Thymus (tissue), 11 donors: ENCODE measurements at regions not wholly inside any gene's neighbourhood (a gene's known extent, or its start where the extent isn't known, plus 50 kb on each side); places are given as distances from the start of the nearest gene placed in this dataset.

ENCODE experiments used
- DNase-seq, 9 donors: peaks; one replicate each; pipeline ENCODE4 v3.0.0-alpha.2; 2013; ENCODE audit warnings: low spot score in 9 of 9, low read depth in 6 of 9, missing footprints in 1 of 9
- H3K27ac ChIP-seq, 2 donors: one replicate each; pipeline ENCODE4 v1.5.1; 2013; ENCODE audit warnings: control low read depth in 1 of 2, low read depth in 1 of 2, low read length in 1 of 2, mild to moderate bottlenecking in 1 of 2, moderate library complexity in 1 of 2
- H3K27me3 ChIP-seq, 2 donors: one replicate each; pipeline ENCODE4 v1.5.1; 2013; ENCODE audit warnings: low read length in 1 of 2; ENCODE audit not compliant: control insufficient read depth in 2 of 2, insufficient read depth in 1 of 2
- H3K36me3 ChIP-seq, 2 donors: one replicate each; pipeline ENCODE4 v1.5.1; 2013; ENCODE audit warnings: low read length in 1 of 2, mild to moderate bottlenecking in 1 of 2, moderate library complexity in 1 of 2; ENCODE audit not compliant: control insufficient read depth in 2 of 2, insufficient read depth in 2 of 2
- H3K4me1 ChIP-seq, 2 donors: one replicate each; pipeline ENCODE4 v1.5.1; 2013; ENCODE audit warnings: low read length in 2 of 2; ENCODE audit not compliant: control insufficient read depth in 2 of 2, insufficient read depth in 2 of 2
- H3K4me3 ChIP-seq, 2 donors: one replicate each; pipeline ENCODE4 v1.5.1; 2013; ENCODE audit warnings: low read length in 2 of 2, control low read depth in 1 of 2, mild to moderate bottlenecking in 1 of 2
- H3K9me3 ChIP-seq, 2 donors: one replicate each; pipeline ENCODE4 v1.5.1; 2013; ENCODE audit warnings: low read length in 1 of 2, mild to moderate bottlenecking in 1 of 2; ENCODE audit not compliant: control insufficient read depth in 2 of 2, insufficient read depth in 1 of 2
- WGBS: extraction: QIAGEN DNeasy Blood & Tissue Kit; methylation state at CpG from one replicate; pipeline ENCODE4 v1.1.7; 2013; 5-methylcytosine and 5-hydroxymethylcytosine counted together
- donor health status: healthy.

GRCh38 chr4:133483600-133484246 lies 334.6 kb downstream of the PCDH10 start:
- no peaks in the 10 kb centered on the region for H3K27me3 ChIP-seq
- no peaks in the 10 kb centered on the region for H3K4me1 ChIP-seq
- H3K9me3 ChIP-seq: no peaks in the 10 kb centered on the region
- 72% methylated on average over 4 of the region's 4 CpGs for WGBS
- H3K27ac ChIP-seq: no peak overlapping the region
- H3K36me3 ChIP-seq: no peaks in the 10 kb centered on the region
- peak in 1 of 9 donors; percentile 3 for DNase-seq
- H3K4me3 ChIP-seq: no peak overlapping the region

DNA sequence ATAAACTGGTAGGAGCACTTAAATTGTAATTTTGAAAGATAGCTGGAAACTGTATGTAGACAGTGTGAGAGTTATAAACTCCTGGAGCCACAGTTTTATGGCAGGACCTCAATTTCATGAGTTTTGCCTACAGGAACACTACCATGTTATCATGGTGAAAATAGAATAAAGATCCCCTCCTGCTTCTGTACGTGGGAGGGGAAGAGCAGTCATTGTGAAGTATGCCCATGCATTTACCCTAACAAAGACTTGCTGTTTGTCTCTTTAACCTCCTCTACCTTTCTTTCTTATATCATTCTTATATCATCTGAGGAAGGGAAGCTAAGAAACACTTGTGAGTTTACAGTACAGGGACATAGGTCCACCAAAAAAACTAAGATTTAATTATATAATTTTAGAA lies 327.0 kb downstream of the PCDH10 start:
- Histone ChIP-seq H3K27ac (no peak overlapping the region), H3K4me3 (no peak overlapping the region), H3K27me3 (no peaks in the 10 kb centered on the region), H3K9me3 (no peaks in the 10 kb centered on the region), H3K36me3 (no peaks in the 10 kb centered on the region), H3K4me1 (no peaks in the 10 kb centered on the region)
- WGBS: 90% methylated on average over 1 of the region's 1 CpG
- no peak for DNase-seq

- H3K9me3 ChIP-seq: no peaks in the 10 kb centered on the region
- H3K27ac ChIP-seq: no peak overlapping the region
- H3K36me3 ChIP-seq: no peaks in the 10 kb centered on the region
- no peak for DNase-seq
- no peaks in the 10 kb centered on the region for H3K27me3 ChIP-seq
- WGBS: 98% methylated on average over 2 of the region's 2 CpGs
- H3K4me3 ChIP-seq: no peak overlapping the region
- no peaks in the 10 kb centered on the region for H3K4me1 ChIP-seq
Measured at GRCh38 chr4:133474501-133474900, 325.4 kb downstream of the PCDH10 start.

DNA sequence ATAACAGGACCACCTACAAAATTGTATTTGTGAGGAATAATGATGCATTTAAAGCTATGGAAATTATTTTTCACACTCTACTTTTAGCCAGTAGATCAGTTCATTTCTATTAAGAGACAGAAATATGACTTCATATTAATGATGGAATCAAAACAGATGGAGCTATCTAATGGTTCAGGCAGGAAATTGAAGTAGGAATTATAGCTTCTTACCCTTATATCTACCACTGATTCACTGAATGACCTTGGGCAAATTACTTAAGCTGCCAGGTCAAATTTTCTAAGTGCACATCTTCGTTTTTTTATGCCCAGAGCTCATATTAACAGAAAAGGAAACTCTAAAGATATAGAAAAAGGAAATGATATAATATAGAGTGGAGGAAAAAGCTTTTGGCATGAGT lies 323.1 kb downstream of the PCDH10 start:
- no peak for DNase-seq
- Histone ChIP-seq H3K9me3 (no peaks in the 10 kb centered on the region), H3K4me3 (no peak overlapping the region), H3K36me3 (no peaks in the 10 kb centered on the region), H3K27me3 (no peaks in the 10 kb centered on the region), H3K27ac (no peak overlapping the region), H3K4me1 (no peaks in the 10 kb centered on the region)
- WGBS: 44% methylated on average over 1 of the region's 1 CpG

DNA sequence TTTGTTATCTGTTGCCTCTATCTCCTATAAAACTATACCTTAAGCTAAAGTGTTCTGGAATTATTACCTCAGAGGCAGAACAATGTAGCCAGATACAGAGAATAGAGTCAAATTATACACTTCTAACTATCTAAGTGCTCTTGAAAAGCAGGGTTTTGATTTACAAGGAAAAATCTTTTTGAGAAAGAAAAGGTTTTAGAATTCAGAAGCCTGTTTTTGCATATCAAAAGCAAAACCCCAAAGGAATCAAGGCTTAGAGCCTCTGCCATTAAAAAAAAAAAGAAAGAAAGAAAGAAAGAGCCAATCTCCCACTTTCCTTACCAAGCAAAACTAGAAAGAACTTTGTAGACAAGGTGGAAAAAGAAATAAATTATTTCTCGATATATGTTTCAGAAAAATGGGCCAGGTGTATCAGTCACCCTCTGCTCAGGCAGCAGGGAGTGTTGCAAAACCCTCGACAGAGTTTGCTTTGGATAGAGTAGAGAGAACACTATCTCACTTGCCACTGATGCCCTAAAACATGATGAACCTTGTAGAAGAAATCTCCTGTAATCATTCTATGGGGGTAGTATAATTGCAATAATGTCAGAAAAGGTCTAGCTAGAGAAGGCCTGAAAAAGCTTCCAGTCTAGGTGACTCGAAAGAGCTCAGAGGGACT lies 318.3 kb downstream of the PCDH10 start:
- DNase-seq: no peak
- Histone ChIP-seq H3K4me3 (no peak overlapping the region), H3K4me1 (no peaks in the 10 kb centered on the region), H3K27me3 (no peaks in the 10 kb centered on the region), H3K36me3 (no peaks in the 10 kb centered on the region), H3K9me3 (no peaks in the 10 kb centered on the region), H3K27ac (no peak overlapping the region)
- 89% methylated on average over 3 of the region's 3 CpGs for WGBS

GRCh38 chr4:133465022-133465421 lies 315.9 kb downstream of the PCDH10 start:
- no peaks in the 10 kb centered on the region for H3K36me3 ChIP-seq
- WGBS: 93% methylated on average over 4 of the region's 4 CpGs
- no peak for DNase-seq

GRCh38 chr4:133464311-133464710 lies 315.2 kb downstream of the PCDH10 start:
- DNase-seq: no peak
- H3K27me3 ChIP-seq: no peaks in the 10 kb centered on the region
- 94% methylated on average over 4 of the region's 4 CpGs for WGBS
- H3K9me3 ChIP-seq: no peaks in the 10 kb centered on the region
- no peaks in the 10 kb centered on the region for H3K36me3 ChIP-seq
- no peaks in the 10 kb centered on the region for H3K4me1 ChIP-seq
- H3K27ac ChIP-seq: no peak overlapping the region
- no peak overlapping the region for H3K4me3 ChIP-seq

More at GRCh38 chr4:133465022-133465421, 315.9 kb downstream of the PCDH10 start:
- no peaks in the 10 kb centered on the region for H3K4me1 ChIP-seq
- H3K27ac ChIP-seq: no peak overlapping the region
- H3K9me3 ChIP-seq: no peaks in the 10 kb centered on the region
- H3K27me3 ChIP-seq: no peaks in the 10 kb centered on the region
- H3K4me3 ChIP-seq: no peak overlapping the region

DNA sequence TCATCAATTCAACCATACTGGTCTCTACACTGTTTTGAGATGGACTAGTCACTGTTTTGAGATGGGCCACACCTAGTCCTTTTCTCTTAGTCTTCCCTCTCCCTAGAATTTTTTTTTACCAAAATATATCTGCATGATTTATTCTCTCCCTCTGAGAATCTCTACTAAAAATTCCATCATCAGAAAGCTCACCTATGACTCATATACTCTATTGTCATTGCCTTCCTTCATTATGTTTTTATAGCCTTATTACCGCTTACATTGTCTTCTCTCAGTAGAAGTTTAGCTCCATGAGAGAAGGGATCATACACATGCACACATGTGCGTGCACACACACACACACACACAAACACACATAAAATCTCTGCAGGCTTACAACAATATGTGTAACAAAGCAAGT lies 303.6 kb downstream of the PCDH10 start:
- DNase-seq: no peak
- Histone ChIP-seq H3K9me3 (no peaks in the 10 kb centered on the region), H3K36me3 (no peaks in the 10 kb centered on the region), H3K4me1 (no peaks in the 10 kb centered on the region), H3K27ac (no peak overlapping the region), H3K27me3 (no peaks in the 10 kb centered on the region), H3K4me3 (no peak overlapping the region)
- 93% methylated on average over 2 of the region's 2 CpGs for WGBS

DNA sequence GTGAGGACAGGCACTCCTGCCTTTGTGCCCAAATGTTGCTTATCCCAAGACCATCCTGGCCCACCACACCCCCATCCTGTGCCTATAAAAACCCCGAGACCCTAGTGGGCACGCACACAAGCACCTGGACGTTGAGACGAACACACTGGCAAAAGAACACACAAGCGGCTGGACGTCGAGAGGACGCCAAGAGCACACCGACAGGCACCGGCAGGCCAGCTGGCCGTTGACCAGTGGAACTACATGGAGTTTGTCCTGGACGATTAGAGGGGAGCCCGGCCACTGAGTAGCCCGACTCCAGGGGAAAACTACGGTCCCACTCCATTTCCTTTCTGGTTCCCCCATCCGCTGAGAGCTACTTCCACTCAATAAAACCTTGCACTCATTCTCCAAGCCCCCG lies 301.7 kb downstream of the PCDH10 start:
- 97% methylated on average over 17 of the region's 17 CpGs for WGBS
- no peaks in the 10 kb centered on the region for H3K27me3 ChIP-seq
- no peaks in the 10 kb centered on the region for H3K36me3 ChIP-seq
- DNase-seq: no peak
- no peaks in the 10 kb centered on the region for H3K4me1 ChIP-seq
- H3K4me3 ChIP-seq: no peak overlapping the region
- no peak overlapping the region for H3K27ac ChIP-seq
- no peaks in the 10 kb centered on the region for H3K9me3 ChIP-seq
